Esophagus squamous epithelium (tissue), 4 donors: ENCODE measurements at regions not wholly inside any gene's neighbourhood (a gene's known extent, or its start where the extent isn't known, plus 50 kb on each side); places are given as distances from the start of the nearest gene placed in this dataset.

Experiments
- CTCF ChIP-seq, 6 experiments: fragments of 450-650 bp in 4 of 6; fragments of 200-600 bp in 2 of 6; sonication (generic) in 2 of 6; IDR thresholded peaks; one replicate each; pipeline ENCODE4 v1.5.1; 2016 to 2019; ENCODE audit warnings: antibody characterized with exemption in 6 of 6, mild to moderate bottlenecking in 4 of 6, moderate library complexity in 4 of 6
- POLR2A ChIP-seq, 4 donors: fragments of 450-650 bp; IDR thresholded peaks; one replicate each; pipeline ENCODE4 v1.6.1; 2017; ENCODE audit warnings: antibody characterized with exemption in 4 of 4, mild to moderate bottlenecking in 4 of 4, moderate library complexity in 3 of 4

GRCh38 chr3:176692966-176693785, 504.1 kb downstream of the TBL1XR1 start:
- TF ChIP-seq CTCF (IDR thresholded peaks at IDR 0.05) = no peak
- TF ChIP-seq POLR2A (IDR thresholded peaks at IDR 0.05) = no peak
